Cardiac fibroblast (primary cell): ENCODE measurements at regions not wholly inside any gene's neighbourhood (a gene's known extent, or its start where the extent isn't known, plus 50 kb on each side); places are given as distances from the start of the nearest gene placed in this dataset.

Experiments
- DNase-seq, 2 donors: peaks; one replicate each; pipeline versions ENCODE4 v3.0.0 to v3.0.0-alpha.2; 2010; ENCODE audit warnings: low read depth in 2 of 2
- H3K4me3 ChIP-seq, 2 donors: replicated peaks in 1 of 2; 1 replicate in 1 of 2; 2 replicates in 1 of 2; pipeline ENCODE4 v1.5.1; 2011; ENCODE audit warnings: low read depth in 2 of 2, low read length in 2 of 2, mild to moderate bottlenecking in 2 of 2, moderate library complexity in 1 of 2
- CTCF ChIP-seq: IDR thresholded peaks from one replicate; pipeline ENCODE4 v1.5.1; 2011; ENCODE audit warnings: low read depth, mild to moderate bottlenecking, low read length, inconsistent platforms

GRCh38 chr5:155309021-155309746 lies 295.6 kb downstream of the KIF4B start:
- no peak overlapping the region for H3K4me3 ChIP-seq
- no peak for TF ChIP-seq CTCF
- no peak for DNase-seq

GRCh38 chr5:155311721-155312120 lies 298.2 kb downstream of the KIF4B start:
- no peak overlapping the region for H3K4me3 ChIP-seq
- no peak for TF ChIP-seq CTCF
- DNase-seq, result no peak

- no peak for DNase-seq
- no peak overlapping the region for H3K4me3 ChIP-seq
- no peak for TF ChIP-seq CTCF
Observed at GRCh38 chr5:155313518-155313917, 300.0 kb downstream of the KIF4B start.

- DNase-seq, result no peak
- no peak overlapping the region for H3K4me3 ChIP-seq
- TF ChIP-seq CTCF, result no peak
Observed at GRCh38 chr5:155316070-155316714, 302.6 kb downstream of the KIF4B start.

- DNase-seq, result no peak
- no peak for TF ChIP-seq CTCF
- H3K4me3 ChIP-seq, result no peak overlapping the region
Observed at GRCh38 chr5:155332618-155333017, 319.1 kb downstream of the KIF4B start.

GRCh38 chr5:155342956-155343355 lies 329.4 kb downstream of the KIF4B start:
- TF ChIP-seq CTCF, result no peak
- no peak for DNase-seq
- no peak overlapping the region for H3K4me3 ChIP-seq

- no peak overlapping the region for H3K4me3 ChIP-seq
- no peak for TF ChIP-seq CTCF
- no peak for DNase-seq
Observed at GRCh38 chr5:155343468-155343867, 329.9 kb downstream of the KIF4B start.
